Skeletal muscle tissue (tissue), 3 donors: ENCODE measurements at regions not wholly inside any gene's neighbourhood (a gene's known extent, or its start where the extent isn't known, plus 50 kb on each side); places are given as distances from the start of the nearest gene placed in this dataset.

Experiments
- H3K27ac ChIP-seq: one replicate; pipeline ENCODE4 v1.7.0; 2013; ENCODE audit warnings: mild to moderate bottlenecking, low read depth, low read length, inconsistent platforms
- H3K27me3 ChIP-seq, 3 donors: one replicate each; pipeline ENCODE4 v1.7.0; 2013; ENCODE audit warnings: low read length in 3 of 3; ENCODE audit not compliant: control insufficient read depth in 3 of 3, insufficient read depth in 3 of 3
- H3K36me3 ChIP-seq, 3 donors: one replicate each; pipeline ENCODE4 v1.7.0; 2013; ENCODE audit warnings: low read length in 3 of 3; ENCODE audit not compliant: control insufficient read depth in 3 of 3, insufficient read depth in 3 of 3
- H3K4me1 ChIP-seq, 3 donors: one replicate each; pipeline ENCODE4 v1.7.0; 2013; ENCODE audit warnings: low read length in 3 of 3, mild to moderate bottlenecking in 3 of 3; ENCODE audit not compliant: control insufficient read depth in 3 of 3, insufficient read depth in 3 of 3
- H3K4me3 ChIP-seq, 3 donors: one replicate each; pipeline ENCODE4 v1.7.0; 2013; ENCODE audit warnings: low read length in 3 of 3
- H3K9ac ChIP-seq, 3 donors: one replicate each; pipeline ENCODE4 v1.7.0; 2013; ENCODE audit warnings: low read length in 3 of 3, mild to moderate bottlenecking in 3 of 3, moderate library complexity in 2 of 3, low read depth in 1 of 3
- H3K9me3 ChIP-seq, 3 donors: one replicate each; pipeline ENCODE4 v1.7.0; 2013; ENCODE audit warnings: low read length in 3 of 3; ENCODE audit not compliant: control insufficient read depth in 3 of 3
- donor health status: Osteomylitis.

DNA sequence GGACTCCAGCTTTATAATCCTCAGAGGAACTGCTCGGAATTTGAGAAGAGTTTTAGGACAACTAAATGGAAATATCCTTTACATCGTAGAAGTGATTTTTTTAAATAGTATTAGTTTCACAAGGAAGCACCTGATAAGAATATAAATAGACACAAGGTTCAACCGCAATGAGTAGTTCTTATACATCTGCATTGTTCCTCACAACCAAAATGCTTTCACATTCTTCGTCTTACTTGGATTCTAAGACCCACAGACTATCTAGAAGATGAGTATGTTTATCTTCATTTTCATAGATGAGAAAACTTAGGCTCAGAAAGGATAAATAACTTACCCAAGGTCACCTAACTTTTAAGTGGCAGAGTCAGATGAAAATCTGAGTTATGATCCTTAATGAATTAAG is 469.0 kb downstream of the GALC start:
- no peak overlapping the region for H3K9ac ChIP-seq
- H3K4me1 ChIP-seq: no peaks in the 10 kb centered on the region
- no peaks in the 10 kb centered on the region for H3K27me3 ChIP-seq
- H3K4me3 ChIP-seq: no peak overlapping the region
- H3K27ac ChIP-seq: no peak overlapping the region
- H3K9me3 ChIP-seq: no peaks in the 10 kb centered on the region
- H3K36me3 ChIP-seq: no peaks in the 10 kb centered on the region

DNA sequence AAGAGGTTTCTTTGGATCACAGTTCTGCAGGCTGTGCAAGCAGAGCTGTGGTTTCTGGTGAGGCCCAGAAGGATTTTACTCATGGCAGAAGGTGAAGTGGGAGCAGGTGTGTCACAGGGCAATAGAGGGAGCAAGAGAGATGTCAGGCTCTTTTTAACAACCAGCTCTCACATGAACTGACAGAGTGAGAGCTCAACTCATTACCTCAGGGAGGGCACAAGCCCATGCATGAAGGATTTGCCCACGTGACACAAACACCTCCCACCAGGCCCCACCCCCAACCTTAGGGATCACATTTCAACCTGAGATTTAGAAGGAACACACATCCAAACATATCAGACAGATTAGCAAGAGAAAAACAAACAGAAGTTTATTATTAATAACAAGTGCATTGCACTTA is 470.4 kb downstream of the GALC start:
- no peak overlapping the region for H3K4me3 ChIP-seq
- no peak overlapping the region for H3K27ac ChIP-seq

GRCh38 chr14:87508333-87508732 is 484.6 kb downstream of the GALC start:
- Histone ChIP-seq H3K4me3 (no peak overlapping the region), H3K27me3 (no peaks in the 10 kb centered on the region), H3K4me1 (no peaks in the 10 kb centered on the region), H3K36me3 (no peaks in the 10 kb centered on the region), H3K27ac (no peak overlapping the region), H3K9me3 (no peaks in the 10 kb centered on the region), H3K9ac (no peak overlapping the region)

More for the DNA sequence above, 470.4 kb downstream of the GALC start:
- Histone ChIP-seq H3K27me3 (no peaks in the 10 kb centered on the region), H3K9me3 (no peaks in the 10 kb centered on the region), H3K9ac (no peak overlapping the region), H3K4me1 (no peaks in the 10 kb centered on the region), H3K36me3 (no peaks in the 10 kb centered on the region)

DNA sequence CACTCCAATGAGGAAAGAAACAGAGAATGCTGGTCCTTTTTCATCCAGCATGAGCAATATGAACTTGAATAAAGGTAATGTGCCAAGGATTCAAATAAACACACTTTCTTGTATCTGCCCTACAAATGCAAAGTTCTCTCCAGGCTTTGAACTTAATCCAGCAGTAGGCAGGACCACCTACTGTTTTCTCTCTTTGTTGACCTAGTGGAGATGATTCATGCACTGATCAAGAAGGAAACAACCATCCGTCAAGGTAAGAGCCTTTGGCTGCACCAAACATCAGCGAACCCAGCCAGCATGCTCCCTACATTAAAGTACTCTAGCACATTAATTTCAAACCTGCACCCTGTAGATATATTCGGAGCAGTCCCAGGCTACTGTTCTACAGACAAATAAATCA is 489.3 kb downstream of the GALC start:
- H3K36me3 ChIP-seq: no peaks in the 10 kb centered on the region

DNA sequence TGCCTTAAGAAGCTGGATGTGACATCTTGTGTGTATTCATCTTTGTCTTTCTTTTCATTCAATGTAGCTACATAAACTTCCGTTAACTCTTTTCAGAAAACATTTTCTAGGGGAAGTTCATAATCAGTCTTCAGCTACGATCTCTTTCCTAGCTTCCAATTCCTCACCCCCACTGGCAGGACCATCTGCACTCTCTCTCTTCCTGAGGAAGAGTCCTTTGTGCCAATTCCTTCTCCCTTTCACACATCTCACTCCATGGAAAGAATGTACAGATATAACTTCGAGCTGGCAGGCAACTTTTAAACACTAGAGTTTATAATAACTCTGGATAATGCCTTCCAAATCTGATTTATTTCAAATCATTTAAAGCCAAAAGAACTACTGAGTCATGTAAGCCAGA is 495.7 kb downstream of the GALC start:
- Histone ChIP-seq H3K27me3 (no peaks in the 10 kb centered on the region), H3K4me1 (no peaks in the 10 kb centered on the region), H3K4me3 (no peak overlapping the region), H3K27ac (no peak overlapping the region), H3K9me3 (no peaks in the 10 kb centered on the region), H3K9ac (no peak overlapping the region), H3K36me3 (no peaks in the 10 kb centered on the region)

More for the DNA sequence above, 489.3 kb downstream of the GALC start:
- no peaks in the 10 kb centered on the region for H3K4me1 ChIP-seq
- H3K27me3 ChIP-seq: no peaks in the 10 kb centered on the region
- no peak overlapping the region for H3K27ac ChIP-seq
- no peaks in the 10 kb centered on the region for H3K9me3 ChIP-seq
- H3K4me3 ChIP-seq: no peak overlapping the region
- no peak overlapping the region for H3K9ac ChIP-seq

- Histone ChIP-seq H3K9me3 (no peaks in the 10 kb centered on the region), H3K4me3 (no peak overlapping the region), H3K4me1 (no peaks in the 10 kb centered on the region), H3K27me3 (no peaks in the 10 kb centered on the region), H3K27ac (no peak overlapping the region), H3K36me3 (no peaks in the 10 kb centered on the region), H3K9ac (no peak overlapping the region)
Measured at GRCh38 chr14:87494010-87494409, 499.0 kb downstream of the GALC start.

- H3K4me1 ChIP-seq: no peaks in the 10 kb centered on the region
- H3K36me3 ChIP-seq: no peaks in the 10 kb centered on the region
- no peaks in the 10 kb centered on the region for H3K27me3 ChIP-seq
- no peak overlapping the region for H3K27ac ChIP-seq
- no peak overlapping the region for H3K4me3 ChIP-seq
- no peak overlapping the region for H3K9ac ChIP-seq
- H3K9me3 ChIP-seq: no peaks in the 10 kb centered on the region
Measured at GRCh38 chr14:87492561-87492960, 500.4 kb downstream of the GALC start.

DNA sequence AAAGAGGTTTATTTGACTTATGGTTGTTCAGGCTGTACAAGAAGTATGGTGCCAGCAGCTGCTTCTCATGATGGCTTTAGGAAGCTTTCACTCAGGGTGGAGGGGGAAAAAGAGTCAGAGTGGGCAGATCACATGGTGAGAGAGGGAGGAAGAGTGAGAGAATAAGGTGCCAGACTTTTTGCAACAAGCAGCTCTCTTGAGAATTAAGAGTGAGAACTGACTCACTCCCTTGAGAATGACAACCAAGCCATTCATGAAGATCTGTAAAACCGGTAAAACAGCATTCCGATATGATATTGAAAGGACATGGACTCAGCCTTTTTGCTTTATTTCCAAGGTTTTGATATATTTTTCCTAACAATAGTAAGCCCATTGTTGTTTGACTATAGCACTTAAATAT is 501.2 kb downstream of the GALC start:
- Histone ChIP-seq H3K36me3 (no peaks in the 10 kb centered on the region), H3K27me3 (no peaks in the 10 kb centered on the region), H3K9me3 (no peaks in the 10 kb centered on the region), H3K4me3 (no peak overlapping the region), H3K27ac (no peak overlapping the region), H3K4me1 (no peaks in the 10 kb centered on the region), H3K9ac (no peak overlapping the region)

DNA sequence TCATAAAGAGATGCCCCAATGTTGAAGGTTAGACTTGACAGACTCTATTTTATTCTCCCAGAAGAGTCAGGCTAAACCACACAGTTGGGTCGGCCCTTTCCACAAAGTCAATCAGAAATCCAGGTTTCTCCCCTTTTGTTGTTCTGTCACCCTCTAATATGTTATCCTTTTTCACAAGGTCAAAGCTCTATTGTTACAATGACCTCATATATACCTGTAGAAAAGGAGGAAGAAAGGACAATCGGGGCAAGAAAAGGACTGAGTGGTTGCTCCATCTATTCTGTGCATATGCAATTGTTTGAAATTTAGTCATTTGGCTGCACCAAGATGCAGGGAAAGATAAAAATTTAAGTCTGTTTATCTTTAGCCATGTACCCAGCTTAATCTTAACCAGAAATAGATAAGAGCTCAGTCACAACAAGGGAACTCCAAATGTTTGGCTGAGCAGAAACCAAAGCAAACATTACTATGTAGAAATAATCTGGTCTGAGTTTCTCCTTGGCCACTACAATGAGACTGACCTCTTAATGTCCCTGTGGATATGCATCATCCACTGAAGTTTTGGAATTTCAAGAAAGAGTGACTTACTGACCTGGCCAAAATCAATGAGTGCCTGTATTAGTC is 503.7 kb downstream of the GALC start:
- Histone ChIP-seq H3K4me3 (no peak overlapping the region), H3K9ac (no peak overlapping the region), H3K27me3 (no peaks in the 10 kb centered on the region), H3K9me3 (no peaks in the 10 kb centered on the region), H3K27ac (no peak overlapping the region), H3K36me3 (no peaks in the 10 kb centered on the region), H3K4me1 (no peaks in the 10 kb centered on the region)

- Histone ChIP-seq H3K9ac (no peak overlapping the region), H3K4me1 (no peaks in the 10 kb centered on the region), H3K27me3 (no peaks in the 10 kb centered on the region), H3K36me3 (no peaks in the 10 kb centered on the region), H3K27ac (no peak overlapping the region), H3K9me3 (no peaks in the 10 kb centered on the region), H3K4me3 (no peak overlapping the region)
Measured at GRCh38 chr14:87483271-87484260, 509.4 kb downstream of the GALC start.
